ENCODE measurements at regions not wholly inside any gene's neighbourhood (a gene's known extent, or its start where the extent isn't known, plus 50 kb on each side); places are given as distances from the start of the nearest gene placed in this dataset.
"Not testable (repeated sequence)": the region's sequence is repeated elsewhere in the genome, so short reads cannot be mapped to it uniquely, and the experiment has no call there.

DNA sequence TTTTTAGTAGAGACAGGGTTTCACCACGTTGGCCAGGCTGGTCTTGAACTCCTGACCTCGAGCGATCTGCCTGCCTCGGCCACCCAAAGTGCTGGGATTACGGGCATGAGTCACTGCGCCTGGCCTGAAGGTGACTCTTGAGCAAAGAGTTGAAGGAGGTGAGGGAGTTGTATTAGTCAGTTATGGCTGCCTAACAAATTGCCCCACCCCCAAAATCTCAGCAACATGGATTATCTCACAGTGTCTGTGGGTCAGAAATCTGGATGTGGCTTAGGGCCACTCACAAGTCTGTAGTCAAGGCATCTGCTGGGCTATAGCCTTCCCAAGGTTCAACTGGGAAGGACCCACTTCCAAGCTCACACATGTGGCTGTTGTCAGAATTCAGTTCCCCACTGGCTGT, 52.8 kb upstream of the ADGRE5 start:
- Histone ChIP-seq H3K27ac (no peak overlapping the region), H3K4me3 (no peak overlapping the region), H3K9me3 (no peaks in the 10 kb centered on the region), H3K27me3 (peaks cover 0 to 3% of the 10 kb centered on the region in 2 donors), H3K4me1 (no peaks in the 10 kb centered on the region), H3K36me3 (no peaks in the 10 kb centered on the region)
- ATAC-seq: no peak
- intact Hi-C loops (cut with DNase I): no loop called here
- no peak for DNase-seq
- TF ChIP-seq CTCF (IDR thresholded peaks at IDR 0.05): no peak

- H3K4me1 ChIP-seq; H3K27me3 ChIP-seq; DNase-seq; H3K4me3 ChIP-seq; H3K36me3 ChIP-seq; H3K27ac ChIP-seq; H3K9me3 ChIP-seq; ATAC-seq; intact Hi-C loops (cut with DNase I): not testable (repeated sequence)
Measured at GRCh38 chr19:14327061-14327460, 54.2 kb upstream of the ADGRE5 start.

DNA sequence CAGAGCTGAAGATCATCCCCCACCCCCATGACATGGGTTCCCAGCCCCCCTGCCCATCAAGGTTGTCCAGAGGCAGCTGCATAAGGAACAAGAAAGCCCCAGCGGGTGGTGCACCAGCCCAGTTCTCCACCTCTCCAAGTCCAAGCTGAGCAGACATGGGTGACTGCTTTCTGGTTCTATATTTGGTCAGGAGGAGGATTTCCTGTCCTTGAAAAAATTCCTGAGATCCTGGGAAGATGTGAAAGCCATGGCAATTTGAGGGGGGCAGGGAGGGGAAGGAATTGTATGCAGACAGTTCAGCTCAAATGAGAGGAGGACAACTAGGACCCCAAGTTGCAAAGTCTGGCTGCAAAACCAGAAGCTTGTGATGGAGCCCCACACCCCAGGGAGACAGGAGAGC, 55.4 kb upstream of the ADGRE5 start:
- Histone ChIP-seq H3K4me3 (no peak overlapping the region), H3K36me3 (no peaks in the 10 kb centered on the region), H3K27ac (no peak overlapping the region), H3K9me3 (no peaks in the 10 kb centered on the region), H3K4me1 (no peaks in the 10 kb centered on the region), H3K27me3 (no peaks in the 10 kb centered on the region)
- no peak for TF ChIP-seq CTCF (IDR thresholded peaks at IDR 0.05)
- ATAC-seq (no peak), DNase-seq (no peak)
- intact Hi-C loops (cut with DNase I): no loop called here

DNA sequence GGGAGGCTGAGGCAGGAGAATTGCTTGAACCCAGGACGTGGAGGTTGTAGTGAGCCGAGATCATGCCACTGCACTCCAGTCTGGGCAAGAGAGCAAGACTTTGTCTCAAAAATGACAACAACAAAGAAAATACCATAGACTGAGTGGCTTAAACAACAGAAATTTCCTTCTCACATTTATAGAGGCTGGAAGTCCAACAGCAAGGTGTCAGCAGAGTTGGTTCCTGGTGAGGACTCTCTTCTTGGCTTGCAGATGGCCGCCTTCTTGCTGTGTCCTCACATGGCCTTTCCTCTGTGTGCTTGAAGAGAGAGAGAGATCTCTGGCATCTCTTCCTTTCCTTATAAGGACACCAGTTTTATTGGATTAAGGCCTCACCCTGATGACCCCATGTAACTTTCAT, 56.1 kb upstream of the ADGRE5 start:
- H3K4me3 ChIP-seq: no peak overlapping the region
- no peaks in the 10 kb centered on the region for H3K27me3 ChIP-seq
- H3K36me3 ChIP-seq: no peaks in the 10 kb centered on the region
- no peak overlapping the region for H3K27ac ChIP-seq
- peaks cover 0 to 4% of the 10 kb centered on the region in 2 donors for H3K9me3 ChIP-seq
- no peak for TF ChIP-seq CTCF (IDR thresholded peaks at IDR 0.05)
- H3K4me1 ChIP-seq: no peaks in the 10 kb centered on the region
- DNase-seq (no peak), ATAC-seq (no peak)
- intact Hi-C loops (cut with DNase I): no loop called here

DNA sequence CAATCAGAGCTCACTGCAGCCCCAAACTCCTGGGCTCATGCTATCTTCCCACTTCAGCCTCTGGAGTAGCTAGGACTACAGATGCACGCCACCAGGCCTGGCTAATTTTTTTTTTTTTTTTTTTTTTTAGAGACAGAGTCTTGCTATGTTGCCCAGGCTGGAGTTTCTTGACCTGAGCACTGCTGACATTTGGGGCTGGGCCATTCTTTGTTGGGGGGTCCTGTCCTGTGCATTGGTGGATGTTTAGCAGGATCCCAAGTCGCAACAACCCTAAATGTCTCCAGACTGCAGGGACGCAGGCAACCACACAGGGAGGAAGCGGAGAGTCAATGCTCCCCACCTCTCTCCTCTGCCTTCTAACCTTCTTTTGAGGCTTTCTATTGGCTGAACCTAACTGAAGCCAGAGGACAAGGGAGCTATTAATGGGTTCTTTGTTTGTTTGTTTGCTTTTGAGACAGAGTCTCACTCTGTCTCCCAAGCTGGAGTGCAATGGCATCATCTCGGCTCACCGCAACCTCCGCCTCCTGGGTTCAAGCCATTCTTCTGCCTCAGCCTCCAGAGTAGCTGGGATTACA, 58.3 kb upstream of the ADGRE5 start:
- ATAC-seq: no peak

More for the DNA sequence above, 58.3 kb upstream of the ADGRE5 start:
- Histone ChIP-seq H3K4me3 (no peak overlapping the region), H3K27ac (no peak overlapping the region), H3K36me3 (no peaks in the 10 kb centered on the region), H3K27me3 (peaks cover 0 to 7% of the 10 kb centered on the region in 2 donors), H3K9me3 (peaks cover 0 to 5% of the 10 kb centered on the region in 2 donors), H3K4me1 (no peaks in the 10 kb centered on the region)
- no peak for DNase-seq
- no peak for TF ChIP-seq CTCF (IDR thresholded peaks at IDR 0.05)
- intact Hi-C loops (cut with DNase I): no loop called here

Data from left lung (tissue), 4 donors.